Glomerular visceral epithelial cell (primary cell): ENCODE measurements at regions not wholly inside any gene's neighbourhood (a gene's known extent, or its start where the extent isn't known, plus 50 kb on each side); places are given as distances from the start of the nearest gene placed in this dataset.

Source experiments
- DNase-seq: peaks from one replicate; pipeline ENCODE4 v3.0.0-alpha.2; 2016; ENCODE audit errors: extremely low spot score

GRCh38 chr4:4639370-4639769 is 97.5 kb upstream of the STX18 start:
- no peak for DNase-seq

DNA sequence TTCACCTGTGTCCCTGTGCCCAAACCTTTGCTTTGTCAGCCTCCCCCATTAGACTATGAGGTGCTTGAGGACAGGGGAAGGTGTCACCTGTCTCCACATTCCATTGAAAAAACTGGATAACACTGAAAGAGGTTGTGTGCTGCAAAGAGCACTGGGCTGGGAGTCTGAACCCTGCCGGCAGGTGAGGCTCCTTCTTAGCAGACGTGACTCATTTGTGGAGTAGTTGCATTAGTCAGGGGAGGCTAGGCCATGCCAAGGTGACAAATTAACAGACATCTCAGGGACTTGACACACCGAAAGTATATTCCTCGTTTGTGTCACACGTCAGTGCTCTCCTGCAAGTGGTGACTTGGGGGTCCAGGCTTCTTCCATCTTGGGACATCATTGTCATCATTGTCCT is 95.9 kb upstream of the STX18 start:
- DNase-seq, result peak; percentile 8

DNA sequence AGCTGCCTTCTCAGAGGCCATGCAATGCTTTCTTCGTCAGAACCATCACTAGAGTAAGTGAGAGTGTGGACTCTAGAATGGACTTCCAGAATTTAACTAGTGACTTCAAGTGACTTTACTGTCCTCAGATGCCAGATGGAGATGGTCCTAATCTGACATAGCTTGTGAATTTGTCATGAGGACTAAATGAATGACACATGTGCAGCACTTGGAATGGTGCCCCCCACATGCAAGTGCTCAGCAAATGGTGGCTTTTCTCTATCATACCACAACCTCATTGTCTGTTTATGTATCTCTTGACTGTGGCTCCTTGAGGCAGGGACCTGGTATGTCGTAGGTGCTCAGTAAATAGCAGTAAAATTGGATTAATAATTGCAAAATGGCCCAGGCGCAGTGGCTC is 91.6 kb upstream of the STX18 start:
- no peak for DNase-seq

DNA sequence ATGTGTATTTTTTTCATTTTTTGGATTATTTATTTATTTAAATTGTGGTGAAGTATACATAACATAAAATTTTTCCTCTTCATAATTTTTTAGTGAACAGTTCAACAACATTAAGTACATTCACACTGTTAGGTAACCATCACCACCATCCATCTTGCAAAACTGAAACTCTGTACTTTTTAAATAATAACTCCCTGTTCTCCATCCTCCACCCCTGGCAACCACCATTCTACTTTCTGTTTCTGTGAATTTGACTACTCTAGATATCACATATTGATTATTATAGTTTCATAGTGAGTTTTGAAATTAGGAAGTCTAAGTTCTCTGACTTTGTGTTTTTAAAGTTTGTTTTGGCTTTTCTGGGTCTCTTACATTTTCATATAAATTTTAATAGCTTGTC is 89.3 kb upstream of the STX18 start:
- no peak for DNase-seq

DNA sequence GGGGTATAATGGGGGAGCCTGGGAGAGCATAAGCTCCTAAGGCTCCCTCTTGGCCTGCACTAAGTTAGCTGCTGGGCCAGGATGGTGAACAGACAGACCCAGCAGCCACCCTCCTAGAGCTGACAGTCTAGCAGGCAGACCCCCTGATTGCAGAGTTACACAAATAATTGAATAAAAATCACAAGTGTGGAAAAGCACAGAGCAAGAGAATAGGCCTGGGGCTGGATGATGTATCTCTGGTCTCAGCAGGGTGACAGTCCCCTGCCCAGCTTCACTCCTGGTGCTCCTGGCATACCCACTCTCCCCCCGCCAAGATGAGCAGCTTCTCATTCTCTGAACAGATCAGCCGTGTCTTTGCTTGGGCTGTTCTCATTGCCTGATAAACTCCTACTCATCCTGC is 86.1 kb upstream of the STX18 start:
- no peak for DNase-seq

DNA sequence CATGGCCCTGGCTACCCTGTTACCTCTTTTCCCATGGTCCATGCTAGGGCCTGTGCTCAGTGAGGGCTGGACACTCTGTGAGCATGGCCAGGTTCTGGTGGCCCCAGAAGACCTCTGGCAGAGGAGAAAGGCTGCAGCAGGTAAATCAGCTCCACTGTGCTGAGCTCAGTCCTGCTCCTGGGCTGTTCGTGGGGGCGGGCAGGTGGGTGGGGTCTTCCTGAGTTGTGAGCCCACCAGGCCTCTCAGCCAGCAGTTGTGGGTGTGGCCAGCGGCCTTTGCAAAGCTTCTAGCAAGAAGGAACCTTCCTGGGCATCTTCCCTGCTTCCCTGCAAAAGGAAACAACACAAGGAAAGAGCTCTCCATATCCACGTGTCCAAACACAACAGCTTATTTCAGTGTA is 85.3 kb upstream of the STX18 start:
- DNase-seq, result no peak

DNA sequence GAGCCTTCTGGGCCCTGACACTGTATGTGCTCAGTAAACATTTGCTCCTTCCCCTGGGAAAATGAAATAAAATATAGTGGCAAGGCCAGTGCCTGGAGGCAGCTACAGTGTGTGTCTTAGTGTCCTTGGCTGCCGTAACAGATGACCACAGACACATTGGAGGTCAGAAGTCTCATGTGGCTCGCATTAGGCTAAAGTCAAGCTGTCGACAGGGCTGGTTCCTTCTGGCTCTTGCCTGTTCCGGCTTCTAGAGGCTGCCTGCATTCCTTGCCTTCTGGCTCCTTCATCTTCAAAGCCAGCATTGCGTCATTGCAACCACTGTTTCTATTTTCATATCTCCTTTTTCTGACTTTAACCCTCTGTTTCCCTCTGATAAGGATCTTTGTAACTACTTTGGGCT is 83.6 kb upstream of the STX18 start:
- no peak for DNase-seq

DNA sequence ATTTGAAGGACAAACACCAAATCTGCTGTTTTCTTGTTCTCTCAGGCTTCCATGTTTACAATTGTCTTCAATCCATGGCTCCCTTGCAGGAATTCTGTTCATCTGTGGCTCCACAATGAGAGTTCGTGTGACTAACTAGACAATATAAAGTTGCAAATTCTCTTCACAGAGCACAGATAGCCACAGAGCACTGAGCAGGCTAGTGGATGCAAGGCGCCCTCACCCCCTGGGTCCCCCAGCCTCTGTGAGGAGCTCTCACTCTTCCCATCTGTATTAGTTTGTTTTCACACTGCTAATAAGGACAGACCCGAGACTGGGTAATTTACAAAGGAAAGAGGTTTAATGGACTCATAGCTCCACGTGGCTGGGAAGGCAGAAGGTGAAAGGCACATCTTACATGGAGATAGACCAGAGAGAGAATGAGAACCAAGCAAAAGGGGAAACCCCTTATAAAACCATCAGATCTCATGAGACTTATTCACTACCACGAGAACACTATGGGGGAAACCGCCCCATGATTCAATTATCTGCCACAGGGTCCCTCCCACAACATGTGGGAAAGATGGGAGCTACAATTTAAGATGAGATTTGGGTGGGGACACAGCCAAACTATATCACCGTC is 82.5 kb upstream of the STX18 start:
- no peak for DNase-seq

GRCh38 chr4:4619821-4620220 is 78.0 kb upstream of the STX18 start:
- no peak for DNase-seq

DNA sequence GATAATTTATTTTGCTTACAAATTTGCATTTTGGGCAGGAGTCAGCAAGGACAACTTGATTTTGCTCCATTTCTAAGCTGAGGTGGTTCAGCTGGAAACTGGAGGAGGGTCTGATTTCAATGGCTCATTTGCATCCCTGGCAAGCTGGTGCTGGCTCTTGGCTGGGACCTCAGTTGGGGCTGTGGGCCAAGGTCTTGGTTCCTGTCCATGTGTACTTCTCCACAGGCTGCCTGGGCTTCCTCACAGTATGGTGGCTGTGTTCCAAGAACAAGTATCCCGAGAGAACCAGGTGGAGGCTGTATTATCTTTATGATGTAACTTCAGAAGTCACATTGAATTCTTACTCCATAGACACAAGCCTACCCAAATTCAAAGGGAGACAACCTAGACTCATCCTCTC is 77.0 kb upstream of the STX18 start:
- no peak for DNase-seq

DNA sequence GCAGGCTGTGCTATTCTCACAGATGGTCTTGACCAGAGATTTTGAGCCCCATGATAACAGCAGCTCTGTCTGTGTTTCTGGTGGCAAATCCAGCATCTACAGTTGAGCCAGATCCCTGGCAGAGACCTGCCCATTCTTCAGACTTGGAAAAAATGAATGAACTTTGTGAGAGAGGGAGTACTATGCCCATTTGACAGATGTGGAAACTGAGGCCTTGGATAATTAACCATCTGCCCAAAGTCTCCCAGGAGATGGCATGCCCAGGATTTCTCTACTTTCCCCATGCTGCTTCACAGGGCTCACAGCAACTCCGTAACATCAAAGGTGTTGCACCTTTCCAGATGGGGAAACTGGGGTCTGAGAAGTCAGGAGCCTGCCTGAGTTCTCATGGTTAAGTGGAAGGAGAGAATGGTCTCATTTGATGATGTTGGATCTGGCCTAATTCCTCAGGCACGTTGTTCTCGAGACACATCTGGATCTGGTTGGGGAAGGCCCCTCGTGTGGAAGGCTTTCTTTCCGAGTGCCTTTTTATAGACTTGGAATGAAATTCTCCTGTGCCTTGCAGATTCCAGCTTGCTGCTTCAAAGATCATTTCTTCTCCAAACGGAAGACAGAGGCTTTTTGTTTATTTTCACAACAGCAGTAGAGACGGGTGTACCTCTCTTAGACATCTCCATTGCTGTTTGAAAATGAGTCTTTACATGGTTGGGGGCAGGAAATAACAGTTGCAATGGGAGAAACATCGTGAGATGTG is 73.3 kb upstream of the STX18 start:
- DNase-seq, result no peak

- DNase-seq, result no peak
These were observed 71.9 kb upstream of the STX18 start for GRCh38 chr4:4613641-4614286.

GRCh38 chr4:4613126-4613465 is 71.2 kb upstream of the STX18 start:
- DNase-seq, result no peak

DNA sequence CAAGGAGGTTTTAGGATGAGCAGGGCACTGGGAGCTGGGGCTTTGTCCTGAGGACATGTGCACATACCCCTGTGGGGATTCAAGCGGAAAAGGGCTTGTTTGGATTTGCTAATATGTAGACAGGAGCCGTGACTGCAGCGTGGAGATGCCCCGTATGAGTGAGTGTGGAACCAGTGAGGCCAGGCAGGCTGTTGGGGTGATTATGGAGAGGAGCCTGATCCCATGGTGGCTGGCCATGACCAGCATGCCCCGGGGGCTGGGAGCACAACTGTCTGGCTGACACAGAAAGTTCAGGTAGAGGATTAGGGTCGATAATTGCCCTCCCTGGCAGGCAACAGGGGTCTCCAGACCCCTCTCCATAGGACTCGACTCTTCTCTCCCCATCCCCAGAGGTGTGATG is 68.8 kb upstream of the STX18 start:
- DNase-seq, result no peak

GRCh38 chr4:4609622-4610334 is 67.9 kb upstream of the STX18 start:
- DNase-seq, result no peak

DNA sequence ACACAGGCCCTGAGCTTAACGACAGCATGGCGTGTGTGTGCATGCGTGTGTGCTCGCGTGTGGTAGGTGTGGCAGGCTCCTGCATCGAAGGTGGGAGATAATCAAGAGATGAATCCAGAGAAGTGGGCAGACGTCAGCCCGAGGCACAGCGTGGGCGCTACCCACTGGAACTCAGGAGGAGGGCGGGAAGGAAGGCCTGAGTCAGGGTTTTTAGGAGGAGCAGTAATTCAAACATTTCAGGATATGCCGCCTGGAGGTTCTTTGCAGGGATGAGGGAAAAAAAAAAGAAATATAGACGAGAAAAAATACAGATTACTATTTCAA is 66.3 kb upstream of the STX18 start:
- no peak for DNase-seq

- DNase-seq, result no peak
These were observed 65.7 kb upstream of the STX18 start for GRCh38 chr4:4607336-4608213.

DNA sequence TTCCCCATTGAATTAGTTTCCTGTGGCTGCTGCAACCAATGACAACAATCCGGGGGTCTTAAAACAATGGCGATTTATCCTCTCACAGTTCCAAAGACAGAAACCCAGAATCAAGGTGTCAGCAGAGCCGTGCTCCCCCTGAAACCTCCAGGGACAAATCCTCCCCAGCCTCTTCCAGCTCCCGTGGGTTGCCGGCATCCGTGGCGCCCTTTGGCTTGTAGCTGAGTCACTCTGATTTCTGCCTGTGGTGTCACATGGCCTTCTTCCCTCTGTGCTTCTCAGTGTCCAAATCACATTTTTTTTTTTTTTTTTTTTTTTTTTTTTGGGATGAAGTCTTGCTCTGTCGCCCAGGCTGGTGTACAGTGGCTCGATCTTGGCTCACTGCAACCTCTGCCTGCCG is 64.5 kb upstream of the STX18 start:
- peak; percentile 6 for DNase-seq

DNA sequence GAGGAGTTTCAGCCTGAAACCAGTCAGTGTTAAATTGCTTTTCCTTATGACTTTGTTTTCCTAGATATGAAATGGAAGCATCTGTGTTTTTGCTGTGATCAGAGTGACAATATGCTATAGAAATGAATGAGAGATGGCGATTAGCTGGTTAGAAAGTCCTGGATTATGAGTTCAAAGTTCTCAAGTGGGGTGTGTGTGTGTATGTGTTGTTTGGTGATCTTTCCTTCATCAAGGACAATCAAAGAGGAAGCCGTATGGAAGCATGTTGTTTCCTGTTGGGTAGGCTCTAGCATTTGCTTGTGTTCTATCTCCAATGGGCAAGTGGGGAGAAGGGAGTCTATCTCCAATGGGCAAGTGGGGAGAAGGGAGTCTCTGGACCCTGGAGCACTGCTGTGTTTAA is 64.0 kb upstream of the STX18 start:
- DNase-seq, result no peak

DNA sequence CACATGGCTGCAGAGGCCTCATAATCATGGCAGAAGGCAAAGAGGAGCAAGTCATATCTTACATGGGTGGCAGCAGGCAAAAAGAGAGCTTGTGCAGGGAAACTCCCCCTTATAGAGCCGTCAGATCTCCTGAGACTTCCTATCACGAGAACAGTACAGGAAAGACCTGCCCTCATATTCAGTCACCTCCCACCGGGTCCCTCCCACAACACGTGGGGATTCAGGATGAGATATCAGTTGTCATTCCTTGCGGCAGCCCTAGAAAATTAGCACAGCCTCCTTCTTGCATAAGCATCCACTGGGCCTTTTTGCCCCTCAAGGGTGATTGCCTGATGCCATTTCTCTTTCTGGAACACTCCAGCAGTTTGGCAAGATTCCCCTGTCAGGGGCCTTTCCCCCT is 61.7 kb upstream of the STX18 start:
- DNase-seq, result no peak

DNA sequence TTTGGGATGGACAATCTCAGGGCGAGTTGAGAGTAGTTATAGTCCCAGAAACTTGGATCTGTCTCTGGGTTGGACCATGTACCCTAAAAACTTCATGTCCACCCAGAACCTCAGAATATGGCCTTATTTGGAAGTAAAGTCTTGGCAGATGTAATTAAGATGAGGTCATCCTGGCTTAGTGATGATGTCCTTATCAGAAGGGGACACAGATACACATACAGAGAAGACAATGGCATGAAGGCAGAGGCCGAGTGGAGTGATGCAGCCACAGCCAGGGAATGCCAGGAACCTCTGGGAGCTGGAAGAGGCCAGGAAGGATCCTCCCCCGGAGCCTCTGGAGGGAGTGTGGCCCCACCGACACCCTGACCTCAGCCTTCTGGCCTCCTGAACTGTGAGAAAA is 61.2 kb upstream of the STX18 start:
- no peak for DNase-seq

- no peak for DNase-seq
These were observed 60.6 kb upstream of the STX18 start for GRCh38 chr4:4602468-4602867.
